ENCODE measurements at regions not wholly inside any gene's neighbourhood (a gene's known extent, or its start where the extent isn't known, plus 50 kb on each side); places are given as distances from the start of the nearest gene placed in this dataset.
"Not testable (repeated sequence)": the region's sequence is repeated elsewhere in the genome, so short reads cannot be mapped to it uniquely, and the experiment has no call there.

- no peak for DNase-seq (ENCODE audit: low read depth)
These were observed 277.3 kb downstream of the VRK1 start for GRCh38 chr14:97074456-97074855.

GRCh38 chr14:97074856-97075255, 277.7 kb downstream of the VRK1 start:
- no peak for DNase-seq (ENCODE audit: low read depth)

DNA sequence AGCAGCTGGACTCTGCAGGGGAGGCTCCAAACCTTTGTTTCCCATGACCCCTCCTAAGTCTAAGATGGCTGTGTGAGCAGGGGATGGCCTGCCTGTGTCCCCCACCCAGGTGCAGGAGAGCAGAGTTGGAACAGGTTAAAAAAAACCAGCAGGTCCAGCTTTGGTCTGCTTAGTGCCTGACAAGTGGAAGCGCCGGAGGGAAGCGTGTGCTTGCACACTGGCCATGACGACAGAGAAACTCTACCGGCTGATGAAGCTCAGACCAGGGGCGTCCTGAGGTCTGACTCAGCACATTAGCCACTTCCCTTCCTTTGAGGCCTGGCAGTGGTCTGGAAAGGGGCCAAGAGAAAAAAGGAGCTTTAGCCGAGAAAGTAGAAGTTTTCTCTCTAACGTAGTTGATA, 280.1 kb downstream of the VRK1 start:
- DNase-seq (ENCODE audit: low read depth), result no peak

DNA sequence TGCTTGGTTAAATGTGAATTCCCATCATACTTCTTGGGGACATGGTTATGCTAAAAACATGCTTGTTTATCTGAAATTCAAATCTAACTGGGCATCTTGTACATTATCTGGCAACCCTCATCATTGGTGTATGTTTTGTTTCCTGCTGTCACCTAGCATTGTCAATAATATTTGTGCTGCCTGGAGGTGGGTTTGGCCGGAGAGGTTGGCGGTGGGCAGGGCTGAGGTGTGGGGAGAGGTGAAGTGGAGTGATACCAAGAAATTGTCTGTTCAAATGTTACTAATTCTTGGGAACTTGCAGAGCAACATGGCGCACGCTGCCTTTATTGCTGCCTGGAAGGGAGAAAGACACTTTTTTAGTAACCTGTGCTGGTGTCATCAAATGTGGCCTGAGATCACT, 280.5 kb downstream of the VRK1 start:
- no peak for DNase-seq (ENCODE audit: low read depth)

DNA sequence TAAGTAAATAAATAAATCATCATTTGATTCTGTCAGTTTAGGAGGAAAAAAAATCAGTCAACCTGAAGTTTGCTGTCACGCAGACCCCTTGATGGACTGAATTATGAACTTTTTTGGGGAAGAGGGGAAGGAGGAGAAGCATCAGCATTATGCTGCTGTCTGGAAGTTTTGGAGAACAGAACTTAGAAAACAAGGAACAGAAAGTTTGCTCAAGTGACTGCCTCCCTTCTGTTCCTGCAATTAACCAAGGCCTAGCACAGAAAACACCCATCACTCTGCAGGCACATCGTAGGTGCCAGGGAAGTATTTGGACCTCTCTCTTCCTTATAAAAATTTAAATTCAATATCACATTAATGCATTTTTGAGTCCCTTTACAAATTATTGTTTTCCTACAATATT, 283.8 kb downstream of the VRK1 start:
- DNase-seq (ENCODE audit: low read depth), result no peak

DNA sequence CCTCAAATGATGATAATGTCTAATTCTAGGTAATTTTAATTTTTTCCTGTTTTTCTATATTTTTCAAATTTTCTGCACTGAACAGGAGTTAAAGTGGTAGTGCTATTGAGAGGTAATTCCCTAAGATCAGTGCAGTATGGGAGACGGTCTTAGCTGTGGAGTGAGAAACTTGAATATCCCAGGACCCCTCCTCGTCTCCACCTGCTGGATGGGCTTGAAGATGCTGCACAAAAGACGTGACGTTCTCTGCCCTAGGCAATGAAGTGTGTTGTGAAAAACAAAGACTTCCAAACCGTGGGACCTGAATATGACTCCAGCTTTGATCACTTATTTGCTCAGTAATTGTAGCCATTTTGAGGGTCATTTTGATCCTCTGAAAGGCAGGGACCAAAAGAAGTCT, 298.1 kb downstream of the VRK1 start:
- DNase-seq (ENCODE audit: low read depth), result no peak

GRCh38 chr14:97097296-97097695, 300.1 kb downstream of the VRK1 start:
- no peak for DNase-seq (ENCODE audit: low read depth)

DNA sequence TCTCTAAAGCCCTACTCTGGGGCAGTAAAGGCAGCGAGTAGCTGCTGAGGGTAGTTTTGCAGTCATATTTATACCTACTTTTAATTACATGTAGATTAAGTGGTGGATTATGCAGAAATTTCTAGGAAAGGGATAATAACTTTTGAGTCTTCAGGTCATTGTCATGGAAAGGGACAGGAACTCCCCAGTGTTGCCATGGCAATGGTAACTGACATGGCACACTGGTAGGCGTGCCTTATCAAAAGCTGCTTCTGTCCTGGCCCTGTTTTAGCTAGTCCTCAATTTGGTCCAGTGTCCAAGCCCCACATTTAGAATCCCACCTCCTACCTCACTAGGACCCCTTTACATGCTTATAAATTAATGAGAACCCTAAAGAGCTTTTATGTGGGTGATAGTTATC, 303.1 kb downstream of the VRK1 start:
- no peak for DNase-seq (ENCODE audit: low read depth)

- DNase-seq (ENCODE audit: low read depth), result no peak
These were observed 304.4 kb downstream of the VRK1 start for GRCh38 chr14:97101561-97101960.

DNA sequence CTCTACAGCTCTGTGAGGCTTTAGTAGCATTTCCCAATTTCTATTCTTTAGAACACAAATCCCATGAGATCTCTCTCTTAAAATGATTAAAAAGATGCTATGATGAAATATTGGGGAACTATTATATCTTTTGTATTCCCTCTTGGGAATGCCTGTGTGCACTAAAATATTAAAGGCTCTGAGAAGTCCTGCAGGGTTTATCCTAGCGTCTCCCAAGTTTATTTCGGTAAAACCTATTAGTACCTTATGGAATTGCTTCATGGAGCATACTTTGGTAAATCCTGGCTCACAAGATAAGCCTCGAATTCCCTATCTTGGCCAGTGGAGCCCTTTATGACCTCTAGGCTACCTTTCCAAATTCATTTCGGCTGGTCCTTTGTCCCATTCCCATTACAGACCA, 306.8 kb downstream of the VRK1 start:
- no peak for DNase-seq (ENCODE audit: low read depth)

DNA sequence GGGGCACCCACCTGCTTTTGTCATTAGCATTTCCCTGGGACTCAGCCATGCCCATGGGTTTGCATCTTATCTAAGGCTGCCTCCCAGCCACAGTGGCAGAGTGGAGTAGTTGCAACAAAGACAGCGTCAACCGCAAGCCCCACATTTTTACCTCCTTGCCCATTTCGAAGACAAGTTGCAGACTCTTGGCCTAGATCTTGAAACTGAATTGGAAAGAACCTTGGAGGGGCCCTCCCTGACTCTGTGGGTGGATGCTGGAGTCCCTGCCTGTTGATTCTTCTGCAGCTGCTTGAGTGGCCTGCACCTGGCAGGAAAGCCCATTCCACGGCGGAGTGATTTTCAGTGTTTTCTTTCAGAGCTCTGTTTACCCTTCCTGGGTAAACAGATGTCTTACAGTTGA, 309.0 kb downstream of the VRK1 start:
- no peak for DNase-seq (ENCODE audit: low read depth)

DNA sequence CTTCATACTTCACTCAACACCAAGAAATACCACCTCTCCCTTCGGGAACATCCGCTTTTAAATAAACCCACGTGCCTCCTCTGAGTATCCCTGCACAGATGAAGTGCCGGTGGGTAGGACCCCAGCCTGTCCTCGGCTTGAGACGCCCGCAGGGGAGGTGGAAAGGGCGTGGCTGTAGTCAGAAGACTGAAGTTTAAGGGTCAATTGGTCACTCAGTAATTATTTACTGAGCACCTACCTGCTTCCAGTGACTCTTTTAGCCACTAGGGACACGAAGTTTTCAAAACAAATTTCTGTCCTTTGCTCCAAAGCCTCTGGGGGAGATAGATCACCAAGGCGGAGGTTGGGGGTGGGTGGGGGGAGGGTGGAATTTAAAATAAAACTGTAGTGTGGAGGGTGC, 309.4 kb downstream of the VRK1 start:
- DNase-seq (ENCODE audit: low read depth), result no peak

DNA sequence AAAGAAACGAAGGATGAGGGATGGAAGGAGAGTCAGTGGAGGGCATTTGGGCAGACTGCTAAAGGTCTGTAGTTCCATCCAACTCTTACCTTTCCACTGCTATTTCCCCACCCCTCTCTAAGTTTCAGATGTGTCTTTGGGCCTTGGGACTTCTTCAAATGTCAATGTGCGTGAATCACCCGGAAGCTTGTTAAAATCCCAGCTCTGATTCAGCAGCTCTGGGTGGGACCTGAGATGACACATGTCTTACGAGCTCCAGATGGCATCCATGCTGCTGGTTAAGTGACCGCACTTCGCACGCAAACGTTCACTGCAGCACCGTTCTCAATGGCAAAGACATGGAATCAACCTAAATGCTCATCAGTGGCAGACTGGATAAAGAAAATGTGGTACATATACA, 309.9 kb downstream of the VRK1 start:
- no peak for DNase-seq (ENCODE audit: low read depth)

- DNase-seq (ENCODE audit: low read depth), result no peak
These were observed 310.6 kb downstream of the VRK1 start for GRCh38 chr14:97107760-97108159.

DNA sequence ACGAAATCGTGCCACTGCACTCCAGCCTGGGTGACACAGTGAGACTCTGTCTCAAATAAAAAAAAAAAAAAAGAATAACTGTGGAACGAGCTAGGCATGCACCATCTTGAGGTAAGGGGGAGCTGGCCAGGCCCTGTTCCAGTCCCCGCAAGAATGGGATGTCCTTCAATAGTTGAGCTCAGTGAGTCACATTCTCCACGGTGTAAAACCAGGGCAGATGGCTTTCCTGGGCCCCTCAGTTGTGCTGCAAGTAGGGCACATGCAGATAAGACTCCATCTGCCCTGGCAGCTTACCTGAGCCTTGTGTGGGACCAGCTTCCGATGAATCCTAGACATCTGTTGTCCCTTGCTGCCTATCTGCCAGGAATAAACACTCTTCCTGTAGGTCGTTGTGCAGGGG, 312.1 kb downstream of the VRK1 start:
- DNase-seq (ENCODE audit: low read depth), result no peak

DNA sequence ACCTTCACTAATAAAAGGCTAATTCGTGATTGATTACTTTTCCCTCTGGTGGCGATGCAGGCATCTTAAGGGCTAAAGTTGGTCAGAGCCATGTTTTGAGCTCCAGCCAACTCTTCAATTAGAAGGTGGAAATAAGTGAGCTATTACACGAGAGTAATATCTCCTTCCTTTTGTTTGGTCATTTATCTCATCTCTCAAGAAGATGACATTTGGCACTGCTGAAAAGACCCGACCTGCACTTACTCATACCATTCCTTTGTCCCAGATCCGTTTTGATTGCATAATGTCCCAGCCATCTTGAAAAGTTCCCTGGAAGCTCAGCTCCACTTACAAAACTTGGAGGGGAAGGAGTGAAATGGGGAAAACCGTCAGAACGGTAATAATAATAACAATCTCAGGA, 316.2 kb downstream of the VRK1 start:
- DNase-seq (ENCODE audit: low read depth), result no peak

GRCh38 chr14:97116546-97116945, 319.4 kb downstream of the VRK1 start:
- no peak for DNase-seq (ENCODE audit: low read depth)

DNA sequence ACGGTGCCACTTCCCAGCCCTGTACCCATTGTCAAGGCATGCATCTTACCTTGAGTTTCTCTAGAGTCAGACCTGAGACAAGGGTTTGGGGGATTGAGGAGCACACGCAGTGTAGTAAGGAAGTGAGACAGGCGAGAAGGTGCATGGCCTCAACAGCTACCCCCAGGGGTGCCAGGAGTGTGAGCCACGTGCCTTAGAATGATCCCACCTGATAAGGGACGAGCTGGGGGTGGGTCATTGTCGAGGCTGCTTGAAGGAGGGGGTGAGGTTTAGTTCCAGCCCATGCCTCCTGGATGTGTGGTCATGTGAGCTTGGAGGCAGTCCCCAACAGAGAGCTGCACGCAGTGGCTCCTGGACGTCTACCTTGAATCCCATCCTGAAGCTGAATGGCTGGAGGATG, 320.5 kb downstream of the VRK1 start:
- no peak for DNase-seq (ENCODE audit: low read depth)

DNA sequence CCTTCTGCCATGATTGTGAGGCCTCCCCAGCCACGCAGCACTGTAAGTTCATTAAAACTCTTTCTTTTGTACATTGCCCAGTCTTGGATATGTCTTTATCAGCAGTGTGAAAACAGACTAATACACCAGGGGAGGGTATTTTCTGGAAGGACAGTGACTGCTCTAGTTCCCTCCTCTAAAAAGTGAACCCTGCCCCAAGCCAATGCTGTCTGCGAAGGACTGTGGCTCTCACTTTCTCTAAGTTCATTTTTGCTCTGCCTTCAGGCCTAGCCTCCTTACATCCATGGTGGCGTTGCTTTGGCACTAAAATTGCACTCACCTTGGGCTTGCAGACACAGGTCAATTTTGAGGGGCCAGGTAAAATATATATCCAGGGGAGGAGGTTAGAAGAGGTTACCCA, 323.0 kb downstream of the VRK1 start:
- no peak for DNase-seq (ENCODE audit: low read depth)

DNA sequence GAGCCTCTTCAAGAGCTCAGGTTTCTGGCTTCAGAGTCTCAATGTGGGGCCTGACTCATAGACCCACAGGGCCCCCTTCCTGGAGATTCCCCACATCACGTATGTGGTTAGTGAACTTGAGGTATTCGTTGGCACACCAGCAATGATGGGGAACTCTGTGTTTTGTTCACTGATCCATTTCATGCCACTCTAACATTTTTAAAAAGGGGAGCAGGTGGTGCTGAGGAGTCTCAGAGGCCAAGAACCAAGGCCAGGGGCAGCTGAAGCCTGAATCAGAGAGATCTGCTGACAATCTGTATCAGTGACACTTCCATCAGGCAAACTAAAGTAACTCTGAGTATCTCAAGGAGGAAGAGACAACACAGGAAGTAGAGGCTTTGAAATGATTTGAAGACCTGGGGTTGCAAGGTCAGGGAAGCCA, 323.4 kb downstream of the VRK1 start:
- no peak for DNase-seq (ENCODE audit: low read depth)

GRCh38 chr14:97129639-97130038, 332.5 kb downstream of the VRK1 start:
- DNase-seq (ENCODE audit: low read depth), result no peak

- not testable (repeated sequence) for DNase-seq (ENCODE audit: low read depth)
These were observed 338.7 kb downstream of the VRK1 start for GRCh38 chr14:97135847-97136246.

DNA sequence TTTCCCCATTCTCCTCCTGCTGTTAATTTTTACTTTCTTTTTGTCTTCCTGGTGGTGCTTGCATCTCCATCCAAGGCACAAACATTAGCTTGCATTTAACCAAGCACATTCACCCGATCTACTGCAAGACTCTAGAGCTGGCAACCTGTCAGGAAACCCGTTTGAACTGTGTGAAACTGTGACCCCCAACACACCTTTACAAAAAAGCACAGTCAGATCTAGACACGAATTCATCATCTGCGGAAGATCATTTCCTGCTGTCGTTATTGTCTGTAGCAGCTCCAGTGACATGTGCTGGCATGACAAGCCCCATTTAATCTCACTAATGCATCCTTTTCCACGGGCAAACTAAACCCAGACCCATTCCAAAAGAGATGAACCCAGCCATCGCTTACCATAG, 340.5 kb downstream of the VRK1 start:
- no peak for DNase-seq (ENCODE audit: low read depth)

DNA sequence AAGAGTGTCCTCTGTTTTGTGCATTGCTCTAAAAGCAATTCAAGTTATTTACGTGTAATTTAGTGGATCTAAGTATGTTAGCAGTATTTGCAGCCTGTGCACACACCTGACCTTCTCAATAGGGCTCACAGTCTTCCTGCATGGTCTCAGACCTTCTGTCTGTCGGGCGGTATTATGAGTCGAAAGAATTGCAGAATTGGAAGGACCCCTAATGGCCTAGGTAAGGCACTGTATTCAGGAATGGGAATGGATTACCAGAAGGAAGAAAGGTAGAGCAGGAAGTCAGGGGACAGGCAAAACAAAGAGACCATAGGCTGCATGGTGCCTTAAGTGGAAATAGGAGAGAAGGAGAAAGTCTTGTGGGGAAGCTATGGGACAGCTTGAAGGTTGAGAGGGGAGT, 341.6 kb downstream of the VRK1 start:
- no peak for DNase-seq (ENCODE audit: low read depth)

DNA sequence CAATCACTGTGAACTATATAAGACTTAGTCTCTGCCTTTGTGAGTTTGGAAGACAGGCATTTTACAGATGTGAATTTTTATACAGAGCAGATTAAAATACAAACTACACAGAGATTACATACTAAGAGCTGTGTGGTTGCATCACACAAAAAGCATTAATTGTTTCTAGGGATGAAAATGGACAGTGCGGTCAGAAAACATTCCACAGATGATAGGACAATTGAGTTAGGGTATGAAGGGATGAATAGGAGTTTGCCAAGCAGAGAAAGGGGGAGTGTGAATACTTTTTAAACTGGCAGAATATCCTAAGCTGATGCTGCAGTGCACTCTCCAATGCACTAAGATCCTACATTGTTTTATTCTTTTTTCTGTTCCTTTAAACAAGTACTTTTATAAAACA, 345.8 kb downstream of the VRK1 start:
- DNase-seq (ENCODE audit: low read depth), result no peak
